ENCODE measurements at regions not wholly inside any gene's neighbourhood (a gene's known extent, or its start where the extent isn't known, plus 50 kb on each side); places are given as distances from the start of the nearest gene placed in this dataset.
A peak's percentile ranks its signal among the peaks of the same experiment; 100 is the strongest.

DNA sequence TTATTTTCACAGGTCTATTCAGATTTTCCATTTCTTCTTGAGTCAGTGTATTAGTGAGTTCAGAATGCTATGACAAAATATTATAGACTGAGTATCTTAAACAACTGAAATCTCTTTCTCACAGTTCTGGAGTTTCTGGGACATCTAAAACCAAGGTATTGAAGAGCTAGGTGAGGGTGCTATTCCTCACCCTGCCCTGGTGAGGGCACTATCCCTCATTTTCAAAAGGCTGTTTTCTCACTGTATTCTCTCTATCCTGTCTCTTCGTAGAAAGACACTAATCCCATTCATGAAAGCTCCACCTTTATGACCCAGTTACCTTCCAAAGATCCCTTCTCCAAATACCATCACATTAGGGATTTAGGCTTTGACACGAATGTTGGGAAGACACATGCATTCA, 1617.1 kb downstream of the PCDH9 start:
- peak; percentile 33 for DNase-seq
- H3K23me2 ChIP-seq (ENCODE audit: insufficient read length, low read depth, low read length, poor library complexity, severe bottlenecking), result no peaks in the 10 kb centered on the region

More for the DNA sequence above, 1617.1 kb downstream of the PCDH9 start:
- Histone ChIP-seq H3K4me1 (ENCODE audit: insufficient read depth, low read length) (no peaks in the 10 kb centered on the region), H3K79me1 (ENCODE audit: insufficient read depth, low read depth, low read length, poor library complexity, severe bottlenecking) (no peaks in the 10 kb centered on the region), H3K9me3 (ENCODE audit: control insufficient read depth, low read depth, low read length) (no peaks in the 10 kb centered on the region), H4K91ac (ENCODE audit: insufficient read length, low read depth, low read length) (no peak overlapping the region), H3K14ac (ENCODE audit: insufficient read depth, low read length) (no peak overlapping the region), H3K56ac (ENCODE audit: insufficient read length, low read depth, low read length) (no peak overlapping the region), H4K20me1 (ENCODE audit: control insufficient read depth, insufficient read depth, insufficient read length) (no peaks in the 10 kb centered on the region), H3K27me3 (ENCODE audit: insufficient read depth, low read length) (no peaks in the 10 kb centered on the region), H2AFZ (ENCODE audit: low read length) (no peak overlapping the region), H2BK20ac (ENCODE audit: low read depth, low read length, poor library complexity, severe bottlenecking) (no peak overlapping the region), H4K5ac (ENCODE audit: insufficient read length, low read depth, low read length) (no peak overlapping the region), H2BK15ac (ENCODE audit: low read depth, low read length) (no peak overlapping the region), H4K8ac (replicated peaks; ENCODE audit: insufficient read length, low read depth, low read length) (no peak overlapping the region), H3K4me2 (ENCODE audit: insufficient read depth, insufficient read length, low read length) (no peak overlapping the region), H3K79me2 (ENCODE audit: insufficient read depth, low read length) (no peaks in the 10 kb centered on the region), H3K23ac (ENCODE audit: insufficient read length, low read depth, low read length) (no peak overlapping the region), H3K18ac (ENCODE audit: insufficient read length, low read depth, low read length) (no peak overlapping the region), H3T11ph (ENCODE audit: low read length) (no peak overlapping the region), H3K27ac (ENCODE audit: insufficient read length, low read depth, low read length) (no peak overlapping the region), H2BK12ac (ENCODE audit: insufficient read length, low read depth, low read length) (no peak overlapping the region), H3K9ac (ENCODE audit: extremely low read depth, insufficient read length, low read length) (no peak overlapping the region), H2AK5ac (ENCODE audit: insufficient read length, low read length) (no peak overlapping the region), H3K4ac (ENCODE audit: low read depth, low read length) (no peak overlapping the region), H2BK120ac (ENCODE audit: low read depth, low read length, poor library complexity, severe bottlenecking) (no peak overlapping the region), H2BK5ac (ENCODE audit: insufficient read length, low read length) (no peak overlapping the region)
- Mint-ChIP-seq H3K4me3 (no peak overlapping the region), H3K27ac (no peak overlapping the region), H3K36me3 (ENCODE audit: insufficient read depth in 1 of 3, low read depth in 3 of 3) (no peaks in the 10 kb centered on the region), H3K4me1 (no peaks in the 10 kb centered on the region), H3K9me3 (0 out of 5 replicates have a peak, but pooled peaks cover 0 to 2% of the 10 kb centered on the region in 2 experiments), H3K27me3 (ENCODE audit: low read depth) (no peaks in the 10 kb centered on the region)
- no CpG with 5 or more reads among the region's 2 CpGs for WGBS (ENCODE audit: extremely low coverage, insufficient read length, low lambda C conversion rate)
- TF ChIP-seq, protein P1, sequence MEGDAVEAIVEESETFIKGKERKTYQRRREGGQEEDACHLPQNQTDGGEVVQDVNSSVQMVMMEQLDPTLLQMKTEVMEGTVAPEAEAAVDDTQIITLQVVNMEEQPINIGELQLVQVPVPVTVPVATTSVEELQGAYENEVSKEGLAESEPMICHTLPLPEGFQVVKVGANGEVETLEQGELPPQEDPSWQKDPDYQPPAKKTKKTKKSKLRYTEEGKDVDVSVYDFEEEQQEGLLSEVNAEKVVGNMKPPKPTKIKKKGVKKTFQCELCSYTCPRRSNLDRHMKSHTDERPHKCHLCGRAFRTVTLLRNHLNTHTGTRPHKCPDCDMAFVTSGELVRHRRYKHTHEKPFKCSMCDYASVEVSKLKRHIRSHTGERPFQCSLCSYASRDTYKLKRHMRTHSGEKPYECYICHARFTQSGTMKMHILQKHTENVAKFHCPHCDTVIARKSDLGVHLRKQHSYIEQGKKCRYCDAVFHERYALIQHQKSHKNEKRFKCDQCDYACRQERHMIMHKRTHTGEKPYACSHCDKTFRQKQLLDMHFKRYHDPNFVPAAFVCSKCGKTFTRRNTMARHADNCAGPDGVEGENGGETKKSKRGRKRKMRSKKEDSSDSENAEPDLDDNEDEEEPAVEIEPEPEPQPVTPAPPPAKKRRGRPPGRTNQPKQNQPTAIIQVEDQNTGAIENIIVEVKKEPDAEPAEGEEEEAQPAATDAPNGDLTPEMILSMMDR (conservative IDR thresholded peaks at IDR 0.05), result peak; percentile 74
